ENCODE measurements at regions not wholly inside any gene's neighbourhood (a gene's known extent, or its start where the extent isn't known, plus 50 kb on each side); places are given as distances from the start of the nearest gene placed in this dataset.

DNA sequence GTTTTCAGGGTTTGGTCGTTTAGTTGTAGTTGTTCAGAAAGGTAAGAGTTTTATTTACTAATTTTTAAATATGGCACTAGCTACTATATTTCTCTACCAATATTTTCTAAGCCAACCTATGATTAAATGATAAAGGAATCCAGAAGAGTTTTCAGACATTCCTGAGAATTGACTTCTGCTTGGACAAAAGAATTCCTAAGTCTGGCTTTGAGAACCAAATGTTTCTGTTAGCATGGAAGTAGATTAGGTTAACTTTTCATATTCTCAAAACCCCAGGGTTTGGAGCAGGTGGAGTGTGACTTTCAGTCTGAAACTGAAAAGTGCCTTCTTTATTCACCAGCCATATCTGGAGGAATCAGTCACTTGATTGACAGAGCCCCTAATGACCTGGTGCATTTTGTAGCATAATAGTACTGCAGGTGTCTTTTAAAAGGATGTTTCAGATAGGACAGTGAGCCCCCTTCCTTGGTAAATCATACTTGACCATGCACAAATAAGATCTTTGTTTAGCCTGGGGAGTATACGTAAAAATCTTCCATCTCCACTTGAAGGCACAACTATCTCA is 457.0 kb upstream of the ZNF462 start:
- no peaks in the 10 kb centered on the region for H3K4me1 ChIP-seq (ENCODE audit: low read depth, poor library complexity, severe bottlenecking)
- TF ChIP-seq, protein P1, sequence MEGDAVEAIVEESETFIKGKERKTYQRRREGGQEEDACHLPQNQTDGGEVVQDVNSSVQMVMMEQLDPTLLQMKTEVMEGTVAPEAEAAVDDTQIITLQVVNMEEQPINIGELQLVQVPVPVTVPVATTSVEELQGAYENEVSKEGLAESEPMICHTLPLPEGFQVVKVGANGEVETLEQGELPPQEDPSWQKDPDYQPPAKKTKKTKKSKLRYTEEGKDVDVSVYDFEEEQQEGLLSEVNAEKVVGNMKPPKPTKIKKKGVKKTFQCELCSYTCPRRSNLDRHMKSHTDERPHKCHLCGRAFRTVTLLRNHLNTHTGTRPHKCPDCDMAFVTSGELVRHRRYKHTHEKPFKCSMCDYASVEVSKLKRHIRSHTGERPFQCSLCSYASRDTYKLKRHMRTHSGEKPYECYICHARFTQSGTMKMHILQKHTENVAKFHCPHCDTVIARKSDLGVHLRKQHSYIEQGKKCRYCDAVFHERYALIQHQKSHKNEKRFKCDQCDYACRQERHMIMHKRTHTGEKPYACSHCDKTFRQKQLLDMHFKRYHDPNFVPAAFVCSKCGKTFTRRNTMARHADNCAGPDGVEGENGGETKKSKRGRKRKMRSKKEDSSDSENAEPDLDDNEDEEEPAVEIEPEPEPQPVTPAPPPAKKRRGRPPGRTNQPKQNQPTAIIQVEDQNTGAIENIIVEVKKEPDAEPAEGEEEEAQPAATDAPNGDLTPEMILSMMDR (conservative IDR thresholded peaks at IDR 0.05; ENCODE audit: low read depth, low read length): no peak
- H3K27me3 ChIP-seq (ENCODE audit: insufficient read depth, low read depth): no peaks in the 10 kb centered on the region
- H3K27ac ChIP-seq: no peak overlapping the region
- no peaks in the 10 kb centered on the region for H3K79me2 ChIP-seq (ENCODE audit: insufficient read depth, low read depth)
- no peak overlapping the region for H3K4me3 ChIP-seq (IDR thresholded peaks at IDR 0.05; ENCODE audit: insufficient read depth, low read depth, low read length)
- H2AFZ ChIP-seq (ENCODE audit: low read depth): no peak overlapping the region
- H3K4me2 ChIP-seq: no peak overlapping the region
- H4K20me1 ChIP-seq (ENCODE audit: insufficient read depth): no peaks in the 10 kb centered on the region
- H3K9ac ChIP-seq: no peak overlapping the region
- no peaks in the 10 kb centered on the region for H3K36me3 ChIP-seq (ENCODE audit: insufficient read depth)

DNA sequence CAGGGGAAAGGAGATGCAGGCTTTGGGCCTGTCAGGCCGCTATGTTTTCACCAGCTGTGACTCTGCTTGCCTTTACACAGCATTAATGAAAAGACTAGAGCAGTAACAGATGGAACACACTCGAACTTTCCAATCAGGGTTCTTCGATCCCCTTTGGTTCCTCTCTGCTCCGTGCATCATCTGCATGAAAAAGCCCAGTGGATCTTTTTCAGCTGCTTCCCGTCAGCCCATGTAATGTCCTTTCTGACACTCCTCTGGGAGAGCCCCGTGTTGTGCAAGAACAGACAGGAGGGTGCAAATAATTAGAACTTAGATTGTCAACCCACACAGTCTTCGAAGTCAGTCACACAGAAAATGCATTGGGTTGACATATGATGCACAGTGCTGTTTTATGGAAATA is 448.9 kb upstream of the ZNF462 start:
- Histone ChIP-seq H3K27me3 (ENCODE audit: insufficient read depth, low read depth) (no peaks in the 10 kb centered on the region), H2AFZ (ENCODE audit: low read depth) (no peak overlapping the region), H3K36me3 (ENCODE audit: insufficient read depth) (no peaks in the 10 kb centered on the region), H3K9ac (no peak overlapping the region), H4K20me1 (ENCODE audit: insufficient read depth) (no peaks in the 10 kb centered on the region), H3K4me3 (IDR thresholded peaks at IDR 0.05; ENCODE audit: insufficient read depth, low read depth, low read length) (no peak overlapping the region), H3K4me1 (ENCODE audit: low read depth, poor library complexity, severe bottlenecking) (peaks cover 19% of the 10 kb centered on the region), H3K79me2 (ENCODE audit: insufficient read depth, low read depth) (no peaks in the 10 kb centered on the region), H3K4me2 (no peak overlapping the region), H3K27ac (no peak overlapping the region)
- TF ChIP-seq, protein P1 (conservative IDR thresholded peaks at IDR 0.05; ENCODE audit: low read depth, low read length): no peak

DNA sequence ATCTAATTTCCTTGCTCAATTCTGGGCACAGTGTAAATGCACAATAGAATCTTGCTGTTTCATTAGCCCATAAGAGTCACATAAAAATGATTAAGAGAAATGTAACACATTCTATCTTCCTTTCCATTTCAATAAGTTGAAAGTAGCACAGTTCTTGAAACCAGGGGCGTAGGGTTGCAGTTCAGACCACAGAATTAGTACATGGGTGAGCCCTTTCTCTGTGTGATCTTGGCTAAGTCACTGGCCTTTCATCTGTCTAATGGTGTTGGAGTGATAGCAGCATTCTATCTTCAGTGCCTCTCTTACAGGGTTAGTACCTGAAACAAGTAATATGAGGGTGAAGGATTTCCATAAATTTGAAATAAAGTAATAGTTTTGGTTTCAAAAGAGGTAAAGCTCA is 445.3 kb upstream of the ZNF462 start:
- Histone ChIP-seq H3K4me2 (peak overlapping the region; percentile 18; the same call in 1 of the 2 replicates), H3K36me3 (ENCODE audit: insufficient read depth) (no peaks in the 10 kb centered on the region), H3K79me2 (ENCODE audit: insufficient read depth, low read depth) (no peaks in the 10 kb centered on the region), H3K27ac (no peak overlapping the region), H3K9ac (no peak overlapping the region), H2AFZ (ENCODE audit: low read depth) (no peak overlapping the region), H4K20me1 (ENCODE audit: insufficient read depth) (no peaks in the 10 kb centered on the region), H3K27me3 (ENCODE audit: insufficient read depth, low read depth) (no peaks in the 10 kb centered on the region), H3K4me1 (ENCODE audit: low read depth, poor library complexity, severe bottlenecking) (peaks cover 55% of the 10 kb centered on the region), H3K4me3 (IDR thresholded peaks at IDR 0.05; ENCODE audit: insufficient read depth, low read depth, low read length) (no peak overlapping the region)
- TF ChIP-seq, protein P1 (conservative IDR thresholded peaks at IDR 0.05; ENCODE audit: low read depth, low read length): no peak

DNA sequence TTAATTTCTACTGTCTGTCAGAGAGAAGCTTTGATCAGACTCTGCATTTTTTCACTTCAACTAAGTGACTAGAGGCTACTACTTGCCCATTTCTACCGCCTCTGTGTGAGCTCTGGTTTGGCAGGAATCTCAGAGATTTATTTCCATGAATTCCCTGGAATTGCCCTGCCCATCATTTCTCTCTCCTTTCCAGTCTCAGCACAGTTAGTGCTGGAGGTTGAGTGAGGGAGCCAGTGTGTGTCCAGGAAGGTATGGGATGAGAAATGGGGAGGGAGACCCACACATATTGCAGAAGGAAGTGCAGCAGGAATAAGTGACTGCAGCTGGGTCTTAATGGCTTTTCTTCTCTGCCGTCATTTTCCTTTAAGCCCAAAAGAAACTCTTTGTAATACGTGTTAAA is 443.1 kb upstream of the ZNF462 start:
- no peaks in the 10 kb centered on the region for H3K36me3 ChIP-seq (ENCODE audit: insufficient read depth)
- H4K20me1 ChIP-seq (ENCODE audit: insufficient read depth): no peaks in the 10 kb centered on the region
- H3K27ac ChIP-seq: no peak overlapping the region
- peaks cover 77% of the 10 kb centered on the region for H3K4me1 ChIP-seq (ENCODE audit: low read depth, poor library complexity, severe bottlenecking)
- H3K4me2 ChIP-seq: peak overlapping the region; percentile 83; the same call in 1 of the 2 replicates
- H3K79me2 ChIP-seq (ENCODE audit: insufficient read depth, low read depth): no peaks in the 10 kb centered on the region
- TF ChIP-seq, protein P1 (conservative IDR thresholded peaks at IDR 0.05; ENCODE audit: low read depth, low read length): no peak
- H3K9ac ChIP-seq: no peak overlapping the region
- H3K27me3 ChIP-seq (ENCODE audit: insufficient read depth, low read depth): no peaks in the 10 kb centered on the region
- no peak overlapping the region for H3K4me3 ChIP-seq (IDR thresholded peaks at IDR 0.05; ENCODE audit: insufficient read depth, low read depth, low read length)
- no peak overlapping the region for H2AFZ ChIP-seq (ENCODE audit: low read depth)

Data from KMS-11 (cell line).